Endodermal cell (in vitro differentiated cells): ENCODE measurements at regions not wholly inside any gene's neighbourhood (a gene's known extent, or its start where the extent isn't known, plus 50 kb on each side); places are given as distances from the start of the nearest gene placed in this dataset. TPM values are rescaled to one million over a fixed set of nuclear protein-coding genes. Genes with fewer than 3 reads are reported as not detected.

Experiments used
- DNase-seq: peaks from one replicate; pipeline ENCODE4 v3.0.0-alpha.2; 2017
- H3K27ac ChIP-seq: 2 replicates; pipeline ENCODE4 v1.5.1; 2013; ENCODE audit warnings: mild to moderate bottlenecking, low read depth, low read length, moderate library complexity
- H3K27me3 ChIP-seq: 2 replicates; pipeline ENCODE4 v1.6.1; 2013; ENCODE audit warnings: mild to moderate bottlenecking, low read length, moderate library complexity; ENCODE audit not compliant: insufficient read depth, control insufficient read depth, poor library complexity, severe bottlenecking
- H3K36me3 ChIP-seq: 2 replicates; pipeline ENCODE4 v1.7.0; 2013; ENCODE audit warnings: mild to moderate bottlenecking, low read length, moderate library complexity; ENCODE audit not compliant: control insufficient read depth, insufficient read depth
- H3K4me1 ChIP-seq: one replicate; pipeline ENCODE4 v1.7.0; 2013; ENCODE audit warnings: low read length; ENCODE audit not compliant: control insufficient read depth, insufficient read depth
- H3K4me3 ChIP-seq: 2 replicates; pipeline ENCODE4 v1.5.1; 2013; ENCODE audit warnings: mild to moderate bottlenecking, low read length, moderate library complexity
- H3K9ac ChIP-seq: 2 replicates; pipeline ENCODE4 v1.6.1; 2013; ENCODE audit warnings: mild to moderate bottlenecking, low read length, moderate library complexity; ENCODE audit not compliant: poor library complexity, severe bottlenecking; ENCODE audit errors: extremely low read depth
- H3K9me3 ChIP-seq: 2 replicates; pipeline ENCODE4 v1.6.1; 2013; ENCODE audit warnings: mild to moderate bottlenecking, low read length, moderate library complexity; ENCODE audit not compliant: control insufficient read depth
- H3K27ac Mint-ChIP-seq: 2 replicates; pipeline ENCODE4 v1.8.0; 2020; ENCODE audit warnings: mixed read lengths
- H3K27me3 Mint-ChIP-seq: 2 replicates; pipeline ENCODE4 v1.8.0; 2021; ENCODE audit warnings: mild to moderate bottlenecking, mixed read lengths; ENCODE audit not compliant: insufficient read depth
- H3K36me3 Mint-ChIP-seq: 2 replicates; pipeline ENCODE4 v1.8.0; 2020; ENCODE audit warnings: low read depth, mixed read lengths
- H3K4me1 Mint-ChIP-seq: 2 replicates; pipeline ENCODE4 v1.8.0; 2020; ENCODE audit warnings: mixed read lengths
- H3K4me3 Mint-ChIP-seq: 2 replicates; pipeline ENCODE4 v1.8.0; 2020; ENCODE audit warnings: mild to moderate bottlenecking, moderate library complexity, mixed read lengths
- H3K9me3 Mint-ChIP-seq: 2 replicates; pipeline ENCODE4 v1.8.0; 2020; ENCODE audit warnings: mild to moderate bottlenecking, mixed read lengths
- WGBS, 2 experiments: methylation state at CpG; one replicate each; pipeline versions ENCODE4 v1.1.5 to v1.1.7; 2013; ENCODE audit warnings: missing lambda C conversion rate in 2 of 2, mixed read lengths in 1 of 2; ENCODE audit not compliant: insufficient coverage in 1 of 2, insufficient read length in 1 of 2; 5-methylcytosine and 5-hydroxymethylcytosine counted together
- microRNA-seq: library from miRNA; unstranded; fragments of <30 nt; microRNA quantifications from one replicate; pipeline ENCODE4 v1.2.0, GENCODE V29; 2020; ENCODE audit warnings: borderline microRNAs expressed
- TF ChIP-seq, protein P1 (sequence below): fragments of 200-600 bp; sonication (generic); conservative IDR thresholded peaks from 2 replicates; pipeline ENCODE4 v1.5.0; 2021; ENCODE audit warnings: antibody characterized with exemption, mild to moderate bottlenecking

DNA sequence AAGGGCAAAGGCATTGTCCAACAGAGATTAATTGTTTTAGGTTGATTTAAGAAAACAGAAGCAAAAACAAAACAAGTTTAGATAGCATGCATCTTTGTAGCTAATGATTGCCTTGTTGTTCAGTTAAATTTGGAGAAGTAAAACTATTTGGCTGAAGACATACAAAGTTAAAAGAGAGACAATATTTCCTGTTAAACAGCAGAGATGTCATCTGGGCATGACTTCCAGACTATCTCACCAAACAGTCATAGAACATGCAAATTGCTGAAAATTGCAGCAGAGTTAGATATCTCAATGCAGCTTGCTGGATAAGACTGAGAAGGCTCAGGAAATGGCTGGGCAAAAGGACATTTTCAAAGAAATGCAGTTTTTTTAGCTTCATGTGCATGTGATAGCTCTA lies 57.5 kb upstream of the PDGFD start:
- TF ChIP-seq, protein P1, sequence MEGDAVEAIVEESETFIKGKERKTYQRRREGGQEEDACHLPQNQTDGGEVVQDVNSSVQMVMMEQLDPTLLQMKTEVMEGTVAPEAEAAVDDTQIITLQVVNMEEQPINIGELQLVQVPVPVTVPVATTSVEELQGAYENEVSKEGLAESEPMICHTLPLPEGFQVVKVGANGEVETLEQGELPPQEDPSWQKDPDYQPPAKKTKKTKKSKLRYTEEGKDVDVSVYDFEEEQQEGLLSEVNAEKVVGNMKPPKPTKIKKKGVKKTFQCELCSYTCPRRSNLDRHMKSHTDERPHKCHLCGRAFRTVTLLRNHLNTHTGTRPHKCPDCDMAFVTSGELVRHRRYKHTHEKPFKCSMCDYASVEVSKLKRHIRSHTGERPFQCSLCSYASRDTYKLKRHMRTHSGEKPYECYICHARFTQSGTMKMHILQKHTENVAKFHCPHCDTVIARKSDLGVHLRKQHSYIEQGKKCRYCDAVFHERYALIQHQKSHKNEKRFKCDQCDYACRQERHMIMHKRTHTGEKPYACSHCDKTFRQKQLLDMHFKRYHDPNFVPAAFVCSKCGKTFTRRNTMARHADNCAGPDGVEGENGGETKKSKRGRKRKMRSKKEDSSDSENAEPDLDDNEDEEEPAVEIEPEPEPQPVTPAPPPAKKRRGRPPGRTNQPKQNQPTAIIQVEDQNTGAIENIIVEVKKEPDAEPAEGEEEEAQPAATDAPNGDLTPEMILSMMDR = no peak
- Histone ChIP-seq H3K27ac (no peak overlapping the region), H3K4me1 (no peaks in the 10 kb centered on the region), H3K9me3 (no peaks in the 10 kb centered on the region), H3K9ac (no peak overlapping the region), H3K36me3 (no peaks in the 10 kb centered on the region), H3K27me3 (no peaks in the 10 kb centered on the region), H3K4me3 (no peak overlapping the region)
- Mint-ChIP-seq H3K9me3 (peaks cover 4% of the 10 kb centered on the region), H3K27me3 (no peaks in the 10 kb centered on the region), H3K4me3 (no peak overlapping the region), H3K36me3 (no peaks in the 10 kb centered on the region), H3K4me1 (no peaks in the 10 kb centered on the region), H3K27ac (no peak overlapping the region)
- DNase-seq = no peak

DNA sequence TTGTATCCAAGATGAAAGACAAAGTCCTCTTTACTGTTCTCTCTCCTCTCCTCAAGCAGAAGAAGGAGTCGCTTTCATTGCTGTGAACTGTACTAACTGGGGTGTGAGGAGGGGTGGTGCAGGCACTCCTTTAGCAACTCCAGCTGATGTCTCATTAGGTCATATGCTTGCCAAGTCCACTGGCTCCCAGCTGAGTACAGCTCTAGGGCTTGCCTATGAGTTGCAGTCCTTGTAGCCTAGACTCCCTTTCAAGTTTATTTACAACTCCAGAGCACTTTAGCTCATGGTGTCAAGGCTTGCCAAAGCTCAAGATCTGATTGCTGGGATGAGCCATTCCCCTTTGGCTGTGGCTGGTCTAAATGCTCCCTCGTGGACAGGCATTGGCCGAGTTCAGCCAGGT lies 55.1 kb upstream of the PDGFD start:
- H3K36me3 ChIP-seq = no peaks in the 10 kb centered on the region
- no peak for DNase-seq
- H3K27me3 Mint-ChIP-seq = no peaks in the 10 kb centered on the region
- 89 to 100% methylated on average over 1 to 3 of the region's 3 CpGs for WGBS, 2 experiments
- H3K4me3 ChIP-seq = no peak overlapping the region
- H3K27ac ChIP-seq = no peak overlapping the region
- no peaks in the 10 kb centered on the region for H3K9me3 ChIP-seq
- peaks cover 4% of the 10 kb centered on the region for H3K9me3 Mint-ChIP-seq
- no peaks in the 10 kb centered on the region for H3K27me3 ChIP-seq
- no peaks in the 10 kb centered on the region for H3K4me1 ChIP-seq
- H3K4me1 Mint-ChIP-seq = no peaks in the 10 kb centered on the region
- H3K4me3 Mint-ChIP-seq = no peak overlapping the region
- no peak overlapping the region for H3K9ac ChIP-seq
- TF ChIP-seq, protein P1 = no peak
- H3K27ac Mint-ChIP-seq = no peak overlapping the region
- no peaks in the 10 kb centered on the region for H3K36me3 Mint-ChIP-seq

DNA sequence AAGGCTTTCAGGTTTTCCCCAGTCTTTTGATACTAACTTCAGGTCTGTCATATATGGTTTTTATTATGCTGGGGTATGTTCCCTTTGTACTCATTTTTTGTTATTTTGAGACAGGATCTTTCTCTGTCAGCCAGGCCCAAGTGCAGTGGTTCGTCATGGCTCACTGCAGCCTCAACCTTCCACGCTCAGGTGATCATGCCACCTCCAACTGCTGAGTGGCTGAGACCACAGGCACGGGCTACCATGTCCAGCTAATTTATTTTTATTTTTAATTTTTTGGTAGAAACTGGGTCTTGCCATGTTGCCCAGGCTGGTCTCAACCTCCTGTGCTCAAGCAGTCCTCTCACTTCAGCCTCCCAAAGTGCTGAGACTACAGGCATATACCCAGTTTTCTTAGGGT lies 50.6 kb upstream of the PDGFD start:
- TF ChIP-seq, protein P1 = no peak
- H3K36me3 Mint-ChIP-seq = no peaks in the 10 kb centered on the region
- no peaks in the 10 kb centered on the region for H3K4me1 Mint-ChIP-seq
- no peak overlapping the region for H3K4me3 Mint-ChIP-seq
- no peaks in the 10 kb centered on the region for H3K9me3 ChIP-seq
- no peak for DNase-seq
- H3K27me3 Mint-ChIP-seq = no peaks in the 10 kb centered on the region
- no peaks in the 10 kb centered on the region for H3K36me3 ChIP-seq
- WGBS, 2 experiments = 77 to 89% methylated on average over 3 of the region's 3 CpGs
- H3K4me3 ChIP-seq = no peak overlapping the region
- H3K27ac ChIP-seq = no peak overlapping the region
- H3K4me1 ChIP-seq = no peaks in the 10 kb centered on the region
- H3K27me3 ChIP-seq = no peaks in the 10 kb centered on the region
- H3K9ac ChIP-seq = no peak overlapping the region
- H3K27ac Mint-ChIP-seq = no peak overlapping the region
- H3K9me3 Mint-ChIP-seq = peaks cover 4% of the 10 kb centered on the region

Small RNAs in the stretch of these regions (microRNA-seq; reads per million reads assigned to microRNA genes)
- not detected for gene MIR7641-1
